Panc1 (cell line): ENCODE measurements at regions not wholly inside any gene's neighbourhood (a gene's known extent, or its start where the extent isn't known, plus 50 kb on each side); places are given as distances from the start of the nearest gene placed in this dataset.
"Not testable (repeated sequence)": the region's sequence is repeated elsewhere in the genome, so short reads cannot be mapped to it uniquely, and the experiment has no call there.

Experiments
- ATAC-seq: fragments of 200-7000 bp; cut with Tn5 transposase; 2 replicates; pipeline ENCODE4 v1.9.1; 2020; ENCODE audit warnings: mild to moderate bottlenecking, moderate library complexity
- BruUV-seq: library from RNA; stranded (reverse); fragments of 400-500 nt; replicated peaks from 2 replicates; lab custom pipeline; 2021; lab: Mats Ljungman, UMichigan
- CTCF ChIA-PET: fragments of 300-600 bp; sonication (Branson Sonifier 250); formaldehyde crosslinking; loops from one replicate; lab custom pipeline; 2022; ENCODE audit warnings: antibody characterized with exemption; lab: Charles Lee
- POLR2A ChIA-PET: fragments of 300-600 bp; sonication (Branson Sonifier 250); formaldehyde crosslinking; loops from one replicate; lab custom pipeline; 2022; ENCODE audit warnings: antibody characterized with exemption; lab: Charles Lee
- DNase-seq: peaks from one replicate; pipeline ENCODE4 v3.0.0-alpha.2; 2010; ENCODE audit warnings: low read depth, low spot score
- H3K27ac ChIP-seq: 2 replicates; pipeline ENCODE4 v1.5.1; 2011; ENCODE audit warnings: mild to moderate bottlenecking, low read length, inconsistent platforms
- H3K27me3 ChIP-seq: fragments of 200-500 bp; sonication (Bioruptor generic); 2 replicates; pipeline ENCODE4 v1.6.0; 2014; ENCODE audit warnings: low read length, inconsistent platforms; ENCODE audit not compliant: control insufficient read depth, insufficient read depth
- H3K36me3 ChIP-seq: fragments of 200-500 bp; sonication (Bioruptor generic); 2 replicates; pipeline ENCODE4 v1.5.1; 2014; ENCODE audit warnings: inconsistent platforms, mild to moderate bottlenecking, low read length, moderate library complexity; ENCODE audit not compliant: control insufficient read depth, insufficient read depth
- H3K4me1 ChIP-seq: 2 replicates; pipeline ENCODE4 v1.5.1; 2011; ENCODE audit warnings: inconsistent platforms, mild to moderate bottlenecking, low read length, moderate library complexity; ENCODE audit not compliant: control insufficient read depth, insufficient read depth
- H3K4me3 ChIP-seq, 2 experiments: 2 replicates each; pipeline ENCODE4 v1.5.1; 2011 to 2012; ENCODE audit warnings: low read depth in 2 of 2, low read length in 2 of 2, mild to moderate bottlenecking in 2 of 2, inconsistent platforms in 1 of 2, moderate library complexity in 1 of 2
- H3K9me3 ChIP-seq: fragments of 200-500 bp; sonication (Bioruptor generic); 2 replicates; pipeline ENCODE4 v1.5.1; 2014; ENCODE audit warnings: low read depth, mild to moderate bottlenecking, inconsistent platforms, low read length, moderate library complexity; ENCODE audit not compliant: control insufficient read depth, insufficient read depth
- CTCF ChIP-seq: fragments of 450-650 bp; IDR thresholded peaks from 2 replicates; pipeline ENCODE4 v1.5.1; 2017; ENCODE audit warnings: mild to moderate bottlenecking
- POLR2AphosphoS5 ChIP-seq: IDR thresholded peaks from 2 replicates; pipeline ENCODE4 v1.6.1; 2012; ENCODE audit warnings: mild to moderate bottlenecking, low read depth, low read length, moderate library complexity
- REST ChIP-seq, 2 experiments: IDR thresholded peaks; 2 replicates each; pipeline ENCODE4 v1.6.1; 2011 to 2012; ENCODE audit warnings: low read depth in 2 of 2, control low read depth in 1 of 2, low read length in 1 of 2, mild to moderate bottlenecking in 1 of 2, moderate library complexity in 1 of 2; ENCODE audit not compliant: insufficient read depth in 1 of 2
- SIN3A ChIP-seq: IDR thresholded peaks from 2 replicates; pipeline ENCODE4 v1.6.1; 2012; ENCODE audit warnings: low read depth, mild to moderate bottlenecking, low read length, moderate library complexity, borderline replicate concordance; ENCODE audit not compliant: insufficient read depth
- TCF7L2 ChIP-seq: IDR thresholded peaks from 2 replicates; pipeline ENCODE4 v1.6.1; 2011; ENCODE audit warnings: mild to moderate bottlenecking, low read depth, low read length, inconsistent platforms
- in situ Hi-C: cut with HindIII; loops from 2 replicates; pipeline ENCODE4 v1.10.0; 2016; ENCODE audit warnings: low sequenced_read_pairs, low pct_unique_long_range_greater_than_20kb
- intact Hi-C: fragments of 100-400 bp; cut with micrococcal nuclease; formaldehyde crosslinking; loops from one replicate; pipeline ENCODE4 v1.10.0; 2022; ENCODE audit not compliant: unreplicated experiment

GRCh38 chr6:141922898-141923297, 209.8 kb upstream of the GJE1 start:
- Histone ChIP-seq H3K27ac (no peak overlapping the region), H3K4me1 (no peaks in the 10 kb centered on the region), H3K4me3 (no peak overlapping the region), H3K36me3 (no peaks in the 10 kb centered on the region), H3K9me3 (no peaks in the 10 kb centered on the region; the same call in 1 of the 2 replicates), H3K27me3 (no peaks in the 10 kb centered on the region)
- no TSS peak for BruUV-seq
- intact Hi-C loops (no loop called here), in situ Hi-C loops (no loop called here)
- ChIA-PET CTCF (interaction anchor here (0.6 kb wide), 1 partner anchor 62 kb away, joined by 3 read pairs; no protein-coding TSS in a partner anchor), POLR2A (no interaction called here)
- no peak for DNase-seq
- ATAC-seq: no peak
- no peak for TF ChIP-seq SIN3A

- not testable (repeated sequence) for H3K4me3 ChIP-seq
Measured at GRCh38 chr6:141916682-141917505, 215.8 kb upstream of the GJE1 start.

GRCh38 chr6:141914646-141915045, 218.1 kb upstream of the GJE1 start:
- ATAC-seq (no peak), DNase-seq (no peak)
- intact Hi-C loops: no loop called here
- CTCF ChIA-PET: no interaction called here
- no peak overlapping the region for H3K4me3 ChIP-seq
- H3K4me1 ChIP-seq: no peaks in the 10 kb centered on the region
- no peaks in the 10 kb centered on the region for H3K36me3 ChIP-seq
- in situ Hi-C loops: no loop called here
- TF ChIP-seq CTCF: no peak
- TF ChIP-seq SIN3A: no peak
- no peak for TF ChIP-seq TCF7L2
- no peak for TF ChIP-seq REST (IDR thresholded peaks at IDR 0.05; ENCODE audit: insufficient read depth in 1 of 2, low read depth in 2 of 2, low read length in 1 of 2)
- no peak for TF ChIP-seq POLR2AphosphoS5
- H3K9me3 ChIP-seq: no peaks in the 10 kb centered on the region
- no peak overlapping the region for H3K27ac ChIP-seq
- H3K27me3 ChIP-seq: no peaks in the 10 kb centered on the region
- POLR2A ChIA-PET: no interaction called here
- BruUV-seq: no TSS peak

More at GRCh38 chr6:141916682-141917505, 215.8 kb upstream of the GJE1 start:
- H3K27me3 ChIP-seq, CTCF ChIA-PET, H3K9me3 ChIP-seq, DNase-seq, H3K36me3 ChIP-seq, H3K27ac ChIP-seq, BruUV-seq, ATAC-seq, intact Hi-C loops, POLR2A ChIA-PET, H3K4me1 ChIP-seq, in situ Hi-C loops: not testable (repeated sequence)
